ENCODE measurements at regions not wholly inside any gene's neighbourhood (a gene's known extent, or its start where the extent isn't known, plus 50 kb on each side); places are given as distances from the start of the nearest gene placed in this dataset.

GRCh38 chr4:96887857-96888256 lies 1048.0 kb downstream of the PDHA2 start:
- ChIA-PET POLR2A (ENCODE audit: unreplicated experiment) (no interaction called here), CTCF (interaction anchor here (0.6 kb wide), 1 partner anchor 15 kb away, joined by 8 read pairs; no protein-coding TSS in a partner anchor)
- Histone ChIP-seq H4K5ac (ENCODE audit: low read depth, low read length) (no peak overlapping the region), H3K36me3 (ENCODE audit: control insufficient read depth, insufficient read depth, low read length) (no peaks in the 10 kb centered on the region), H3K4me2 (ENCODE audit: low read depth, low read length) (no peak overlapping the region), H4K8ac (ENCODE audit: low read depth in 2 of 2, low read length in 2 of 2) (no peak overlapping the region), H3K18ac (ENCODE audit: low read depth, low read length) (no peak overlapping the region), H2AFZ (replicated peaks; ENCODE audit: low read length, poor library complexity) (no peak overlapping the region), H3K4me1 (ENCODE audit: control insufficient read depth, insufficient read depth, low read length) (no peaks in the 10 kb centered on the region), H3K4ac (ENCODE audit: low read depth, low read length) (no peak overlapping the region), H3K27ac (ENCODE audit: insufficient read depth, low read length) (no peak overlapping the region), H3K4me3 (ENCODE audit: insufficient read depth, low read depth, low read length) (no peak overlapping the region), H4K91ac (ENCODE audit: insufficient read depth, low read depth, low read length) (no peak overlapping the region), H2BK5ac (ENCODE audit: low read depth, low read length, poor library complexity, severe bottlenecking) (no peak overlapping the region), H3K23ac (ENCODE audit: low read depth, low read length) (no peak overlapping the region), H3K9me3 (ENCODE audit: control insufficient read depth, insufficient read depth, low read length) (peaks cover 7% of the 10 kb centered on the region; the same call in 1 of the 2 replicates), H3K56ac (ENCODE audit: extremely low read depth, insufficient read depth, low read length) (no peak overlapping the region), H3K9me1 (ENCODE audit: insufficient read depth, low read length) (no peaks in the 10 kb centered on the region), H2AK9ac (replicated peaks; ENCODE audit: low read depth, low read length, poor library complexity) (no peak overlapping the region), H4K20me1 (ENCODE audit: insufficient read depth, low read length) (no peaks in the 10 kb centered on the region), H3K14ac (replicated peaks; ENCODE audit: low read depth, low read length) (no peak overlapping the region), H2BK120ac (ENCODE audit: low read depth, low read length) (no peak overlapping the region), H3K79me1 (ENCODE audit: low read depth in 1 of 2, low read length in 2 of 2) (no peaks in the 10 kb centered on the region), H3K9ac (ENCODE audit: low read depth, low read length) (no peak overlapping the region), H3K27me3 (ENCODE audit: control insufficient read depth, insufficient read depth, low read length) (no peaks in the 10 kb centered on the region), H2BK20ac (ENCODE audit: low read depth, low read length) (no peak overlapping the region), H2BK15ac (ENCODE audit: low read depth, low read length) (no peak overlapping the region), H2AK5ac (ENCODE audit: low read depth, low read length) (no peak overlapping the region)
- no TSS peak for BruUV-seq (replicated peaks)
- intact Hi-C loops (cut with micrococcal nuclease) (no loop called here), dilution Hi-C loops (cut with HindIII; ENCODE audit: low sequenced_read_pairs, unreplicated experiment) (no loop called here), in situ Hi-C loops (cut with MboI; ENCODE audit: low sequenced_read_pairs) (no loop called here)
- DNase-seq (no peak), ATAC-seq (ENCODE audit: low read depth) (no peak)
- TF ChIP-seq POLR2A (IDR thresholded peaks at IDR 0.05; ENCODE audit: low read depth, low read length) (no peak), MAZ (IDR thresholded peaks at IDR 0.05; ENCODE audit: borderline replicate concordance, low read depth, low read length) (no peak), RCOR1 (IDR thresholded peaks at IDR 0.05; ENCODE audit: insufficient replicate concordance, low read length) (no peak), RFX5 (IDR thresholded peaks at IDR 0.05; ENCODE audit: low read depth, low read length) (no peak), CTCF (conservative IDR thresholded peaks at IDR 0.05; ENCODE audit: low read depth, low read length) (no peak), MXI1 (IDR thresholded peaks at IDR 0.05; ENCODE audit: borderline replicate concordance, low read depth, low read length) (no peak), RAD21 (IDR thresholded peaks at IDR 0.05; ENCODE audit: low read length) (no peak)
- 60% methylated on average over 1 of the region's 3 CpGs; no CpG with 5 or more reads in 1 of the 2 experiments for WGBS, 2 experiments (ENCODE audit: extremely low coverage in 2 of 2, insufficient read length in 1 of 2)
